ENCODE measurements at regions not wholly inside any gene's neighbourhood (a gene's known extent, or its start where the extent isn't known, plus 50 kb on each side); places are given as distances from the start of the nearest gene placed in this dataset.

DNA sequence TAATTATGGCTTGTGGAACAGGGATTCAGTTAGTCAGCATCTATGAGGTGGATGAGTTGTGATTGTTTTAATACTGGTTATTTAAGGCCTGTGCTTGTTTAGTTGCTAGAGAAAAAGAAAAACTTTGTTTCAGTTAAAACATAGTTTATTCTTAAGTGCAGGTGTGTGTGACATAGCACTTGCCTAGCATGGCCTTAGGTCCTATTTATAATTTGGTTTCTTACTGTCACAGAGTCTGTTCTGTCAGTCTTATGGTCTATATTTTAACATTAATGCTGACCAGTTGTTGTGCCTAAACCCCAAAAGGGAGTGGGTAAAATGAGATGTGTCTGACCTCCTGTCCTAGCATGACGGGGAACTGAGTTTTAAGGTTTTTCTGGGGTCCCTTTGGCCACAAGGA, 486.3 kb downstream of the ZIC1 start (continued):
- TF ChIP-seq, protein P1, sequence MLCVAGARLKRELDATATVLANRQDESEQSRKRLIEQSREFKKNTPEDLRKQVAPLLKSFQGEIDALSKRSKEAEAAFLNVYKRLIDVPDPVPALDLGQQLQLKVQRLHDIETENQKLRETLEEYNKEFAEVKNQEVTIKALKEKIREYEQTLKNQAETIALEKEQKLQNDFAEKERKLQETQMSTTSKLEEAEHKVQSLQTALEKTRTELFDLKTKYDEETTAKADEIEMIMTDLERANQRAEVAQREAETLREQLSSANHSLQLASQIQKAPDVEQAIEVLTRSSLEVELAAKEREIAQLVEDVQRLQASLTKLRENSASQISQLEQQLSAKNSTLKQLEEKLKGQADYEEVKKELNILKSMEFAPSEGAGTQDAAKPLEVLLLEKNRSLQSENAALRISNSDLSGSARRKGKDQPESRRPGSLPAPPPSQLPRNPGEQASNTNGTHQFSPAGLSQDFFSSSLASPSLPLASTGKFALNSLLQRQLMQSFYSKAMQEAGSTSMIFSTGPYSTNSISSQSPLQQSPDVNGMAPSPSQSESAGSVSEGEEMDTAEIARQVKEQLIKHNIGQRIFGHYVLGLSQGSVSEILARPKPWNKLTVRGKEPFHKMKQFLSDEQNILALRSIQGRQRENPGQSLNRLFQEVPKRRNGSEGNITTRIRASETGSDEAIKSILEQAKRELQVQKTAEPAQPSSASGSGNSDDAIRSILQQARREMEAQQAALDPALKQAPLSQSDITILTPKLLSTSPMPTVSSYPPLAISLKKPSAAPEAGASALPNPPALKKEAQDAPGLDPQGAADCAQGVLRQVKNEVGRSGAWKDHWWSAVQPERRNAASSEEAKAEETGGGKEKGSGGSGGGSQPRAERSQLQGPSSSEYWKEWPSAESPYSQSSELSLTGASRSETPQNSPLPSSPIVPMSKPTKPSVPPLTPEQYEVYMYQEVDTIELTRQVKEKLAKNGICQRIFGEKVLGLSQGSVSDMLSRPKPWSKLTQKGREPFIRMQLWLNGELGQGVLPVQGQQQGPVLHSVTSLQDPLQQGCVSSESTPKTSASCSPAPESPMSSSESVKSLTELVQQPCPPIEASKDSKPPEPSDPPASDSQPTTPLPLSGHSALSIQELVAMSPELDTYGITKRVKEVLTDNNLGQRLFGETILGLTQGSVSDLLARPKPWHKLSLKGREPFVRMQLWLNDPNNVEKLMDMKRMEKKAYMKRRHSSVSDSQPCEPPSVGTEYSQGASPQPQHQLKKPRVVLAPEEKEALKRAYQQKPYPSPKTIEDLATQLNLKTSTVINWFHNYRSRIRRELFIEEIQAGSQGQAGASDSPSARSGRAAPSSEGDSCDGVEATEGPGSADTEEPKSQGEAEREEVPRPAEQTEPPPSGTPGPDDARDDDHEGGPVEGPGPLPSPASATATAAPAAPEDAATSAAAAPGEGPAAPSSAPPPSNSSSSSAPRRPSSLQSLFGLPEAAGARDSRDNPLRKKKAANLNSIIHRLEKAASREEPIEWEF (IDR thresholded peaks at IDR 0.05; ENCODE audit: insufficient replicate concordance, low read depth, low read length): no peak

DNA sequence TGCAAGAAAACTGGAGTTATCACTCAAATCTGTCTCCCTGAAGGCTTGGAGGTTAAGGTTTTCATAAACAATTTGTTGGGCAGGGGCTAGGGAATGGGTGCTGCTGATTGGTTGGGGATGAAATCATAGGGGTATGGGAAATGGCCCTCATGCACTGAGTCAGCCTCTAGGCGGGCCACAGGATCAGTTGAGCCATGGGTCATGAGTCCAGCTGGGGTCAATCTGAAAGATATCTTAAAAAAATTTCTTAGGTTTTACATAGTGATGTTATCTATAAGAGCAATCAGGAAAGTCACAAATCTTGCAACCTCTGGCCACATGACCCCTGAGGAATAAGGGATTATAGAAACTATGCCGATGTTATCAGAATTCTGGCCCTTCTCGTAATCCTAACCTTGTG, 491.7 kb downstream of the ZIC1 start:
- ChIA-PET SMC1A (ENCODE audit: uncharacterized antibody, unreplicated experiment) (interaction anchor here (2.9 kb wide), 1 partner anchor 11 kb away, joined by 12 read pairs; no protein-coding TSS in a partner anchor), POLR2A (no interaction called here), CTCF (interaction anchor here (1.1 kb wide), 1 partner anchor 9 kb away, joined by 4 read pairs; no protein-coding TSS in a partner anchor), RAD21 (ENCODE audit: unreplicated experiment) (no interaction called here)
- Histone ChIP-seq H3K4me1 (ENCODE audit: control insufficient read depth, insufficient read depth, low read length) (no peaks in the 10 kb centered on the region), H3K27ac (ENCODE audit: control insufficient read depth, insufficient read depth) (no peak overlapping the region), H3K27me3 (replicated peaks in 1 of 2; ENCODE audit: control insufficient read depth in 2 of 2, insufficient read depth in 2 of 2, low read length in 1 of 2) (no peaks in the 10 kb centered on the region), H3K36me3 (ENCODE audit: control insufficient read depth in 2 of 2, insufficient read depth in 2 of 2, low read length in 1 of 2) (no peaks in the 10 kb centered on the region), H3K9ac (ENCODE audit: control insufficient read depth, insufficient read depth, low read length) (no peak overlapping the region), H3K9me3 (replicated peaks; ENCODE audit: control insufficient read depth, insufficient read depth, low read length) (no peaks in the 10 kb centered on the region), H3K79me2 (ENCODE audit: control insufficient read depth, insufficient read depth, low read length) (no peaks in the 10 kb centered on the region), H3K4me2 (ENCODE audit: control insufficient read depth, insufficient read depth) (no peak overlapping the region), H2AFZ (ENCODE audit: control insufficient read depth, low read depth, low read length) (no peak overlapping the region), H4K20me1 (ENCODE audit: control insufficient read depth, insufficient read depth) (no peaks in the 10 kb centered on the region), H3K4me3 (no peak overlapping the region)
- intact Hi-C loops (cut with micrococcal nuclease; ENCODE audit: unreplicated experiment) (no loop called here), in situ Hi-C loops (cut with MboI) (no loop called here)
- WGBS (ENCODE audit: insufficient coverage, insufficient replicate concordance, low lambda C conversion rate, missing lambda C conversion rate): 34% methylated on average over 3 of the region's 3 CpGs
- DNase-seq (ENCODE audit: low read depth, low spot score): no peak
- TF ChIP-seq POLR2A (IDR thresholded peaks at IDR 0.05; ENCODE audit: low read depth, low read length) (no peak), PAX8 (IDR thresholded peaks at IDR 0.05) (no peak), TBL1XR1 (IDR thresholded peaks at IDR 0.05; ENCODE audit: low read depth, low read length) (no peak), YBX1 (IDR thresholded peaks at IDR 0.05) (no peak), MTA2 (IDR thresholded peaks at IDR 0.05; ENCODE audit: low read depth) (no peak), NBN (IDR thresholded peaks at IDR 0.05) (no peak), ZNF217 (IDR thresholded peaks at IDR 0.05) (no peak)
- ATAC-seq: no peak
- FAIRE-seq: no peak
- BruUV-seq (replicated peaks): no TSS peak
